Prostate gland (tissue), 2 donors: ENCODE measurements at regions not wholly inside any gene's neighbourhood (a gene's known extent, or its start where the extent isn't known, plus 50 kb on each side); places are given as distances from the start of the nearest gene placed in this dataset.

Source experiments
- POLR2A ChIP-seq: fragments of 450-650 bp; IDR thresholded peaks from one replicate; pipeline ENCODE4 v1.6.1; 2016; ENCODE audit warnings: antibody characterized with exemption, mild to moderate bottlenecking
- TF ChIP-seq, protein P1 (sequence below), 4 experiments: fragments of 200-600 bp in 2 of 4; fragments of 450-650 bp in 2 of 4; sonication (generic) in 2 of 4; IDR thresholded peaks; 1 replicate in 3 of 4; 2 replicates in 1 of 4; pipeline ENCODE4 v1.5.1; 2016 to 2019; ENCODE audit warnings: antibody characterized with exemption in 4 of 4, mild to moderate bottlenecking in 2 of 4, moderate library complexity in 2 of 4

- TF ChIP-seq POLR2A: no peak
- TF ChIP-seq, protein P1, sequence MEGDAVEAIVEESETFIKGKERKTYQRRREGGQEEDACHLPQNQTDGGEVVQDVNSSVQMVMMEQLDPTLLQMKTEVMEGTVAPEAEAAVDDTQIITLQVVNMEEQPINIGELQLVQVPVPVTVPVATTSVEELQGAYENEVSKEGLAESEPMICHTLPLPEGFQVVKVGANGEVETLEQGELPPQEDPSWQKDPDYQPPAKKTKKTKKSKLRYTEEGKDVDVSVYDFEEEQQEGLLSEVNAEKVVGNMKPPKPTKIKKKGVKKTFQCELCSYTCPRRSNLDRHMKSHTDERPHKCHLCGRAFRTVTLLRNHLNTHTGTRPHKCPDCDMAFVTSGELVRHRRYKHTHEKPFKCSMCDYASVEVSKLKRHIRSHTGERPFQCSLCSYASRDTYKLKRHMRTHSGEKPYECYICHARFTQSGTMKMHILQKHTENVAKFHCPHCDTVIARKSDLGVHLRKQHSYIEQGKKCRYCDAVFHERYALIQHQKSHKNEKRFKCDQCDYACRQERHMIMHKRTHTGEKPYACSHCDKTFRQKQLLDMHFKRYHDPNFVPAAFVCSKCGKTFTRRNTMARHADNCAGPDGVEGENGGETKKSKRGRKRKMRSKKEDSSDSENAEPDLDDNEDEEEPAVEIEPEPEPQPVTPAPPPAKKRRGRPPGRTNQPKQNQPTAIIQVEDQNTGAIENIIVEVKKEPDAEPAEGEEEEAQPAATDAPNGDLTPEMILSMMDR (IDR thresholded peaks at IDR 0.05): no peak
Measured at GRCh38 chr2:6518361-6518760, 347.3 kb downstream of the CMPK2 start.
